ENCODE measurements at regions not wholly inside any gene's neighbourhood (a gene's known extent, or its start where the extent isn't known, plus 50 kb on each side); places are given as distances from the start of the nearest gene placed in this dataset.

DNA sequence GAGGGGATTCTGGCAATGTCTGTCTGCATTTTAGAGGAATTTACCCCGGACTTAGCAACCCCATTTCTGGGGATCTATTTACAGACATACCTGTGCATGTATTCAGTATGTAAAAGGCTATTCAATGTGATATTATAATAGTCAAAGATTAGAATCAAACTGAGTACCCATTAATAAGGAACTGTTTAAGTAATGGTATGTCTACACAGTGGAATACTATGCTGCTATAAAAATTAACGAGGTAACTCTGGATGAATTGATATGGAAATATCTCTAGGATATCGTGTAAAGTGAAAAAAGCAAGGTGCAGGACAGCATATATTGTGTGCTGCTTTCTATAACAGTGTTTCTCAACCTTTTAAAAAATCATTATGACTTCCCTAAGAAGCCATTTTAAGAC, 186.9 kb downstream of the SEMA6A start:
- TF ChIP-seq, protein P1, sequence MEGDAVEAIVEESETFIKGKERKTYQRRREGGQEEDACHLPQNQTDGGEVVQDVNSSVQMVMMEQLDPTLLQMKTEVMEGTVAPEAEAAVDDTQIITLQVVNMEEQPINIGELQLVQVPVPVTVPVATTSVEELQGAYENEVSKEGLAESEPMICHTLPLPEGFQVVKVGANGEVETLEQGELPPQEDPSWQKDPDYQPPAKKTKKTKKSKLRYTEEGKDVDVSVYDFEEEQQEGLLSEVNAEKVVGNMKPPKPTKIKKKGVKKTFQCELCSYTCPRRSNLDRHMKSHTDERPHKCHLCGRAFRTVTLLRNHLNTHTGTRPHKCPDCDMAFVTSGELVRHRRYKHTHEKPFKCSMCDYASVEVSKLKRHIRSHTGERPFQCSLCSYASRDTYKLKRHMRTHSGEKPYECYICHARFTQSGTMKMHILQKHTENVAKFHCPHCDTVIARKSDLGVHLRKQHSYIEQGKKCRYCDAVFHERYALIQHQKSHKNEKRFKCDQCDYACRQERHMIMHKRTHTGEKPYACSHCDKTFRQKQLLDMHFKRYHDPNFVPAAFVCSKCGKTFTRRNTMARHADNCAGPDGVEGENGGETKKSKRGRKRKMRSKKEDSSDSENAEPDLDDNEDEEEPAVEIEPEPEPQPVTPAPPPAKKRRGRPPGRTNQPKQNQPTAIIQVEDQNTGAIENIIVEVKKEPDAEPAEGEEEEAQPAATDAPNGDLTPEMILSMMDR (IDR thresholded peaks at IDR 0.05 in 8 of 11, conservative IDR thresholded peaks at IDR 0.05 in 3 of 11), result no peak
- TF ChIP-seq POLR2A (IDR thresholded peaks at IDR 0.05) (no peak), POLR2AphosphoS5 (IDR thresholded peaks at IDR 0.05) (no peak)
